ENCODE measurements at regions not wholly inside any gene's neighbourhood (a gene's known extent, or its start where the extent isn't known, plus 50 kb on each side); places are given as distances from the start of the nearest gene placed in this dataset.

DNA sequence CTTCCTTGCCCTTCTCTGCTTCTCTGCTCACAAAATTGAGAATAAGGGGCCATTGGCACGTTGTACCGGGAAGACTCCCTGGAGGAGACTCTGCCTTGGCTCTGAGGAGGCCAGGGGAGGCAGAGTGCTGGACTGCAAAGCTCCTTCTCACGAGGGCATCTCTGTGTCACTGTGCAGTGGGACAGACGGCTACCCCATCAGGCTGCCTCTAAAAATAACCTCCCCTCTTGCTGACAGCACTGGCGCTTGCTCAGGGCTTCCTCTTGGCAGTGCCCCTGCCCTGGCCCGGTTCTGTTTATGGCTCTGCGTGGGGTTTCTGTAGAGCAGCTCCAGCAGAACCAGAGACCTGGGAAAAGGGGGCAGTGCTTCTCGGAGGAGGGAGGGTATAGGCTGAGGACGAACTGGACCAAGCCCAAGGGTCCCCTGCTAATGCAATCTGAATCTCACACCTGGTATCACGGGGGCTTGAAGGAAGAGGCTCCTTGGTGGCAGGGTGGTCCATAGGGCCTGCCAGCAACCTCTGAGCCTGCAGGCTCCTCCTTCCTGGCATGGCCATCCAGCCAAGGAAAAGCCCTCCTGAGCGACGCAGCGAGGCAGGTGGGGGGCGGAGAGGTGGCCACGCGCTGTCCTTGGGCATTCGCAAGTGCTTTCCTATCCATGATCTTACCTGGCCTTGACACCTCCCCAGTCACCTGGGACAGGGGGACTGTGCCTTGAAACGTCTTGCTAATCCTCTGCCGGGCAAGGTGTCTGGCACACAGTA lies 63.3 kb upstream of the TLE3 start:
- in situ Hi-C loops (cut with MboI; ENCODE audit: low pct_unique_long_range_greater_than_20kb, low sequenced_read_pairs, unreplicated experiment): no loop called here
- no peak for DNase-seq (ENCODE audit: low spot score)
- TF ChIP-seq, protein P1, sequence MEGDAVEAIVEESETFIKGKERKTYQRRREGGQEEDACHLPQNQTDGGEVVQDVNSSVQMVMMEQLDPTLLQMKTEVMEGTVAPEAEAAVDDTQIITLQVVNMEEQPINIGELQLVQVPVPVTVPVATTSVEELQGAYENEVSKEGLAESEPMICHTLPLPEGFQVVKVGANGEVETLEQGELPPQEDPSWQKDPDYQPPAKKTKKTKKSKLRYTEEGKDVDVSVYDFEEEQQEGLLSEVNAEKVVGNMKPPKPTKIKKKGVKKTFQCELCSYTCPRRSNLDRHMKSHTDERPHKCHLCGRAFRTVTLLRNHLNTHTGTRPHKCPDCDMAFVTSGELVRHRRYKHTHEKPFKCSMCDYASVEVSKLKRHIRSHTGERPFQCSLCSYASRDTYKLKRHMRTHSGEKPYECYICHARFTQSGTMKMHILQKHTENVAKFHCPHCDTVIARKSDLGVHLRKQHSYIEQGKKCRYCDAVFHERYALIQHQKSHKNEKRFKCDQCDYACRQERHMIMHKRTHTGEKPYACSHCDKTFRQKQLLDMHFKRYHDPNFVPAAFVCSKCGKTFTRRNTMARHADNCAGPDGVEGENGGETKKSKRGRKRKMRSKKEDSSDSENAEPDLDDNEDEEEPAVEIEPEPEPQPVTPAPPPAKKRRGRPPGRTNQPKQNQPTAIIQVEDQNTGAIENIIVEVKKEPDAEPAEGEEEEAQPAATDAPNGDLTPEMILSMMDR (IDR thresholded peaks at IDR 0.05; ENCODE audit: extremely low read depth, insufficient read depth, missing control alignments): no peak

DNA sequence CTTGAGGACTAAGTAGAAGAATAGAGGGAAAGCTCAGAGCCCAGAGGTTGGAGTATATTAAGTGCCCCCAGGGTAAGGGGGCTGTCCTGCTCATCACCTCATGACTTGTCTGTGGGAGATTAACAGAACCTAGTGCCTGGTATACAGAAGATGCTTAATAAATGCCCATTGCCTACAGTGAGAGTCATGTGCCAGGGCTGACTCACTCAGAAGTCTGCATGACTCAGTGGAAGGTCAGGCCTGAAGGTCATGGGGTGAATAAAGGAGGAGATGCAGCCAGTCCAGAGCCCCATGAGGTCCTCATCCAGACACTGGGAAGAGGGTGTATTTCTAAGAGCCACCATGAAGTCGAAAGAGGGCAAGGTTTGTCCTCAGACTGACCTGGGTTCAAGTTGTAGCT lies 62.5 kb upstream of the TLE3 start:
- TF ChIP-seq, protein P1 (IDR thresholded peaks at IDR 0.05; ENCODE audit: extremely low read depth, insufficient read depth, missing control alignments): no peak
- in situ Hi-C loops (cut with MboI; ENCODE audit: low pct_unique_long_range_greater_than_20kb, low sequenced_read_pairs, unreplicated experiment): no loop called here
- DNase-seq (ENCODE audit: low spot score): no peak

DNA sequence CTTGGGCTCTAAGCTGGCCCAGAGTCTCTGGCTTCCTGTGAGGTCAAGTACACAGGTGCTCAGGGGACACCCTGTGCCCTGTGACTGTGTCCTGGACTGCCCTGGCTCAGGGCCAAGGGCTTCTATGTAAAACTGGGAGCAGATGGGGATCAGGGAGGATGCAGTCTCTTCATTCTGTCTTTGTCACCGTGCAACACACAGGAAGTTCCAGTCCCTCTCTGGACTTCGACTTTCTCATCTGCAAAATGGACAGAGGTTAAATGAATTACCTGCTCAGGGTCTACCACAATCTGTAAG lies 61.9 kb upstream of the TLE3 start:
- in situ Hi-C loops (cut with MboI; ENCODE audit: low pct_unique_long_range_greater_than_20kb, low sequenced_read_pairs, unreplicated experiment): no loop called here
- DNase-seq (ENCODE audit: low spot score): no peak
- TF ChIP-seq, protein P1 (IDR thresholded peaks at IDR 0.05; ENCODE audit: extremely low read depth, insufficient read depth, missing control alignments): no peak

DNA sequence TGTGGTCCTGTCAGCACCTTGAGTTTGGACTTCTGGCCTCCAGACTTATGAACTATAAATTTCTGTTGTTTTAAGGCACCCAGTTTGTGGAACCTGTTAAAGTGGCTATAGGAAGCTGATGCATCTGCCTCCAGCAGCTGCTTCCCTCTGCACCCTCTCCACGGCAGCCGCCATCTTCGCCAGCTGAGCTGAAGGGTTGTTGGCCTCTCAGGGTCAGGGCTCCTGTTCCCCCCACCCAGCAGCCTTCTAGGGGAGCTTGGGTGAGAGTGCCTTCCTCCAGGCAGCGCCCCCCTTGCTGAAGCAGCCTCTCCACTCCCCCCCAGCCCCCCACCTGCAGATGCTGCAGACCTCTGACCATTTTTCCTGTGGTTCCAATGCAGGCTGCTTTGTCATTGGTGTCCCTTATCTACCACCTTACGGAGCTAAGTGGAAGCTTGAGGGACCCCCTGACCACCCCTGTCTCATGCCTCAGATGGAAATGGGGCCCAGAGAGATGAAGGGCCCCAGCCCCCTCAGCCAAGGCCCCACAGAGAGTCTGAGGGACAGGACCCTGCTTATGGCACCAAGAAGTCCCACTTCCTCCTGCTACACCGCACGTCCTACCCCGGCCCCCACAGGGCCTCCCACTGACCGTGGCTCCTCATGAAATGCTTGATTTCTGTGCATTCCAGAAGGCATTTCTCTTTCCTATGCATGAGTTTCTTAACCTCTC lies 61.4 kb upstream of the TLE3 start:
- no peak for DNase-seq (ENCODE audit: low spot score)
- in situ Hi-C loops (cut with MboI; ENCODE audit: low pct_unique_long_range_greater_than_20kb, low sequenced_read_pairs, unreplicated experiment): no loop called here
- TF ChIP-seq, protein P1 (IDR thresholded peaks at IDR 0.05; ENCODE audit: extremely low read depth, insufficient read depth, missing control alignments): no peak

DNA sequence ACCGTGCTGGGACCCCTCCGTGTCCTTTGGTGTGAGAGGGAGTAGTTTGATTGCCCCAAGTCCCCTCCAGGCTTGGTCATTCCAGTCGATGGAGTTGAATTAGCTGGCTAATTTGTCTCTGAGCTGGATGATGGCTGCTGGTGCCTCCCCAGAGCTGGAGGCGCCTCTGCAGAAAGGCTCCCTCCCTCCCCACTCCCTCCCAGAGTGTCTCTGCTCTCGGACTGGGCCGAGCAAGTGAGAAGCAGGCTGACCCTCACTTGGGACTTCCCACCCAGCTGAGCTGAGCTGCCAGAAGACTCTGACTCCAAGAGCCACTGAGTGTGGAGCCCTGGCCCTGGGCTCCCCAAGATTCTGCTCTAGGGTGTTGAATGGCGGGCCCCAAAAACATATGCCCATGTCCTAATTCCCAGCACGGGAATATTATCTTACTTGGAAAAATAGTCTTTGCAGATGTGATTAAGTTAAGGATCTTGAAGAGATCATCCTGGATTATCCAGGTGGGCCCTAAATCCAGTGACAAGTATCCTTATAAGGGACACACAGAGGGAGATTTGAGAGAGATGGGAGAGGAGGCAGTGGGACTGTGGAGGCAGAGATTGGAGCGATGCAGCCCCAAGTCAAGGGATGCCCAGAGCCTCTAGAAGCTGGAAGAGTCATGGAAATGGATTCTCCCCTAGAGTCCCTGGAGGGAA lies 60.7 kb upstream of the TLE3 start:
- in situ Hi-C loops (cut with MboI; ENCODE audit: low pct_unique_long_range_greater_than_20kb, low sequenced_read_pairs, unreplicated experiment): no loop called here
- no peak for DNase-seq (ENCODE audit: low spot score)
- TF ChIP-seq, protein P1 (IDR thresholded peaks at IDR 0.05; ENCODE audit: extremely low read depth, insufficient read depth, missing control alignments): no peak

DNA sequence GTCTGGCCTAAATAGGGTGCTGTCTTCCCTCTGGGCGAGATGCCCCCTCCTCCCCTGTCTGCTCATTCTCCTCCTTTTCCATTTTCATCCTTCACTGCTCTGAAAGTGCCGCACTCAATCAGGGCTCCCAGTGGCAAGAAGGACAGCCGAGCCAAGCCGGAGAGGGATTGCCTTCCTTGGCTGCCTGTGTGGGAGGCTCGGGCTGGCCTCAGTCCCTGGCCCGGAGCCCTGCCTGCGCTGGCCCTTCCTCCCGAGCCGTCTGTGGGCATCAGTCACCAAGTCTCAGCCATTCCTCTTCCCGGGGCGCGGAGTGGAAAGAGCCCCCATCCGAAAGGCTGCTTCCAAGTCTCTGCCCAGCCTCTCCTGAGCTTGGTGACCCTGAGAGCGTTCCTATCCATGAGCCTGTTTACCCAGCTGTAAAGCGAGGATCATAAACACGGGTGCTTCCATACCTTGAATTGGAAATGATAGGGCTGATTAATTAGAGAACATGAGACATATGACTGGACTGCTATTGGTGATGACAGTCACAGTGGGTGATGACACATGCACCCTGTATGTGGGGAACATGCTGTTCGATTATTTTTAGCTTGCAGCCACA lies 59.1 kb upstream of the TLE3 start:
- DNase-seq (ENCODE audit: low spot score): no peak
- TF ChIP-seq, protein P1 (IDR thresholded peaks at IDR 0.05; ENCODE audit: extremely low read depth, insufficient read depth, missing control alignments): no peak
- in situ Hi-C loops (cut with MboI; ENCODE audit: low pct_unique_long_range_greater_than_20kb, low sequenced_read_pairs, unreplicated experiment): no loop called here

Data from GM13977 (cell line).